Epidermal melanocyte (primary cell): ENCODE measurements at regions not wholly inside any gene's neighbourhood (a gene's known extent, or its start where the extent isn't known, plus 50 kb on each side); places are given as distances from the start of the nearest gene placed in this dataset.
A peak's percentile ranks its signal among the peaks of the same experiment; 100 is the strongest.
"Not testable (repeated sequence)": the region's sequence is repeated elsewhere in the genome, so short reads cannot be mapped to it uniquely, and the experiment has no call there.

Experiments
- DNase-seq: peaks from one replicate; pipeline ENCODE4 v3.0.0; 2011; ENCODE audit warnings: low spot score; ENCODE audit not compliant: insufficient read length

DNA sequence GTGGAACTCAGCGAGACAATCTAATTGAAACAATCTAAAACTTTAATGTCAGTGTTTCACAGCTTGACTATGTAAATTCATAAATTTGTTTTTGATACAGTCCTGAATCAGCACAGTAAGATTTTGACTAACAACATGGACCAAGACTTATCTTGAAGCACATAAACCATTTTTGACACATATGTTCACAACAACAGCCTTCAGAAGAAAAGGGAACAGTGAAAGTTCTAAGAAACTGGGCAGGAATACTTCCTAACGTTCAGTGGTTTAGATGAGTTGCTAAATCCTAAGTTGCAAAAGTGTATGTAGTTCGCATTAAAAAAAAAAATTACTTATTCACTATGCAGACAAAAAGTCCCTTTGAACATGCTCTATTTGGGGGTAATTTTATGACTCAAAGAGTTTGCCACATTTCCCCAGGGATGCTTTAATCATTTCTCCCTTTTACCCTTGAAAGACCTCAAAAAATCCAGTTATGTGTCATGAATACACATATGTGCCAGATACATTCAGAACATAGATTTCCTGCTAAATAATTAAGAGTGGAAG is 120.2 kb downstream of the MRPL39 start:
- DNase-seq, result no peak

DNA sequence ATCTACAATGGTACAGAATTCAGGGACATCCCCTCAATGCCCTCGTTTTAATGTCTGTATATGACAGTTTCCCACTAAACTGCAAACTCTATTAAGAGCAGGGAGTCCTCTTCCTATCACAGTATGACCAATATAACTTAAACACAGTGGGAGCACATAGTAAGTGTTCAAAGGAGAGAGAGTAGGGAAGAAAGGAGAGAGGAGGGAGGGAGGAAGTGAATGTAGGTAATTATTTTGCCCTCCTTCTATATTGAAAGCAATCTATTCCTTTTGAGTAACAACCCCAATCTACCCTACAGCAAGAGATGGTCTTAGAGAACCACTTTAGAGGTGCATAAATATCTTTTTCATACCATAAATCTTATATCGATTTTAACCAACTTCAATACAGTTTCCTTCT is 121.4 kb downstream of the MRPL39 start:
- DNase-seq, result no peak

DNA sequence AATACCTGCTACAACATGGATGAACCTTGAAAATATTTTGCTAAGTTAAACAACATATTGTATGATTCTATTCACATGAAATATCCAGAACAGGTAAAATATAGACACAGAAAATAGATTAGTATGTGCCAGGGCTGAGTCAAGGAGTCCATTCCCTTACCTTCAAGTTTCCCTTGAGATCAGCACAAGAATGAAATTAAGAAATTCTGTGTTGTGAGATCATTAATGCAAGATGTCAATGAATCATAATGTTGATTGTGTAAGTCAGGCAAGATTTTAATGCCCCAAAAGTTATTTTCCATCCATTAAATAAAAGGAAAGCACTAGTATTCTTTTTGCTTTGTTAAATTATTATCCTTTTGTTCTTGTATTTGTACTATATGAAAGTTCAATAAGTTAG is 139.4 kb downstream of the MRPL39 start:
- DNase-seq, result no peak

DNA sequence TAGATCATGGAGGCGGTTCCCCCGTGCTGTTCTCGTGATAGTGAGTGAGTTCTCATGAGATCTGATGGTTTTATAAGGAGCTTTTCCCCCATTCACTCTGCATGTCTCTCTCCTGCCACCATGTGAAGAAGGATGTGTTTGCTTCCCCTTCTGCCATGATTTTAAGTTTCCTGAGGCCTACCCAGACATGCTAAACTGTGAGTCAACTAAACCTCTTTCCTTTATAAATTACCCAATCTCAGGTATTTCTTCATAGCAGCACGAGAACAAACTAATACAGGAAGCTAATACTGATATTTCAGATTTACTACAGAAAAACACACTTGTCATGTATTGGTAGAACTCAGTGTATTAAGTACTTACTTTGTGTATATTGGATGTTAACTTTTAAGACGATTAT is 140.2 kb downstream of the MRPL39 start:
- DNase-seq, result not testable (repeated sequence)

DNA sequence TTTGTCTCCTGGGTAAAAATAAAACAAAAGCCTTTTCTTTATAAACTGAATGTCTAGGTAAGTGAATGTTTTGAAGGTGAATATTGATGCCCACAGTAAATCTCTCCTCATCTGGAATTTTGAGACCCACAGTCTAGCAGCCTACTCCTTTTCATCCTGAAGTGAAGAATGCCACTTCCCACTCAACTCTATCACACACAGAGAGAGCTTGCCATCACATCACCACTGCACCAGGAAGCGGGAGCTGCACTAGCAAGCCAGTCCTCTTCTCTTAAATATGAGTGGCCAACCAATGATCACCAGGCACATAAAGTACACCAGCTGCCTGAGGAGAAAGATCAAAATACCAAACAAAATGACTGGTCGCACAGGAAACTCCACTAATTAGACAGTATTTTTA is 140.8 kb downstream of the MRPL39 start:
- DNase-seq, result no peak

DNA sequence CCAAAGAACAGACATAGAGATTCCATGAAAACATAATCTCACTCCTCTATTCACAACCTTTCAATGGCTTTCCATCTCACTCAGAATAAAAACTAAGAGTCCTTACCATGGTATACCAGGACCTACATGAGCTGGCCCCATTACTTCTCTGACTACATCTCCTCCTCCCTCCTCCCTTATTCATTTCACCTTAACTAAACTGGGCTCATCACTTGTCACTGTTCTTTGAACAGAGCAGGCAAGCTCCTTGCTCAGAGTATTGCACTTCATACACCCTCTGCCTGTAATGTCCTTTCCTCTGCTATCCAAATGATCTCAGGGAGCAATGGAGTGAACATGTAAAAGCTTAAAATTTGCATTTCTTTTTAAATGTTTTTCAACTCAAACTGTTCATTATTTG is 142.0 kb downstream of the MRPL39 start:
- DNase-seq, result no peak

DNA sequence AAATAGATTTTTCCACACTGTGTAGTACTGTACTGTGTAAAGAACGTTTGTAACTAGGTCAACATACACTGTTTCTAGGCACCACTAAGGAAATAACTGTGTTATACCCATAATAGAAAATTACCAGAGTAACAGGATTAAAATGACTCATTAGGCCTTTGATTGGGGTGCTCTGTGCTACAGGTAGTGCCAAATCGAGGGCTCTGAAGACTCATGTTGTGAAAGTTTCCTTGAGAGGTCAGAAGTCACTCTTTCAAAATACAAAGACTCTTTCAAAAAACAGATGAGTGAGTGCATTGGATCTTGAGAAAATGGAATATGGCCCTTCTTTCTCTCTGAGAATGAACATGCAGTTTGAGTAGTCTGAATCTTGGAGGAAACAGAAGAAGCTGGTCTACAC is 143.0 kb downstream of the MRPL39 start:
- no peak for DNase-seq

DNA sequence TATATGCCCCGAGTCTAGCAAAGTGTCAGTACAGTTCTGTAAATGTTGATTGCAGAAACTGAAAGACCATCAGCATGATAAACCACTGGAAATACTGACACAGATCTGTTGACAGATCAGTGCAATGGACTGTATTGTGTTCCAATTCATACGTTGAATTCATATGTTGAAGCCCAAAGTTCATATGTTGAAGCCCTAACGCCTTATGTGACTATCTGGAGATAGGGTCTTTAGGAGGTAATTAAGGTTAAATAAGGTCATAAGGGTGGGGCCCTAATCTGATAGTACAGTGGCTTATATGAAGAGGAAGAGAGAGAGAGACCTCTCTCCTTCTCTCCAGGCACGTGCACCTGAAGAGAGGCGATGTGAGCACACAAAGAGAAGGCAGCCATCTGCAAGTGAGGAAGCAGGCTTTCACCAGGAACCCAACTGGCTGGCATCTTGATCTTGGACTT is 144.7 kb downstream of the MRPL39 start:
- DNase-seq, result no peak

DNA sequence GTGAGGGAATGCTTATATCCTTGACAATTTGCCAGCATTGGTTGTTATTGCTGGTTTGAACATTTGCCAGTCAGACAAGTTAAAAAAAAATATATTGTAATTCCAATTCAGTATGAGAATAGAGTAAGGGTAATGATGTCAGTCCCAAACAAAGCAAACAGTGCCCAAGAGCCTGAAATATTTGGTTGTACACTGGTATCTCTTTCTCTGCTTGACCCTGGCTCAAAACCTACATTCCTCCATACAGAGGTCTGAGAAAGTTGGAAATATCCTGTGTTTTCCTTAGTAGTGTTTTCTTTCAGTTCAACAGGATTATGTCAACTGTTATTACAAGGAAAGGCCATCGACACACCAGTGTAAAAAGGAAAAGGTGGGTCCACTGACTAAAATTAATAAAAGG is 145.6 kb downstream of the MRPL39 start:
- no peak for DNase-seq

DNA sequence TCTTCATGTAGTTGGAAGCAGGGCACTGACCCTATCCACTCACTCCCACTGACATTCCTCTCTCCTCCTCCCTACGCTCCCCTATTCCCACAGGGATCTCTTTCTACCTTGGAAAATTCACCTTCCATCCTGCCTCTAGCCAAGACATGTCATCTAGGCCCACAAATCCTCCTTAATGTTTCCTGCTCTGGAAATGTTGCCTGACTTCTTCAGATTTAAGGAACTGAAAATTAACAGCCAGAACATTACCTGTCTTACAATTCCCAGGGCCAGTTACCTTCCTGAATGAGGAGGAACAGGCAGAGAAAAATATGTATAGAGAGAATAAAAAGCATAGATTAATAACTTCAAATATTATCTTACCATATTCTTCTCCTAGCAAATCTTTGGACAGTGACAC is 147.3 kb downstream of the MRPL39 start:
- DNase-seq, result no peak

DNA sequence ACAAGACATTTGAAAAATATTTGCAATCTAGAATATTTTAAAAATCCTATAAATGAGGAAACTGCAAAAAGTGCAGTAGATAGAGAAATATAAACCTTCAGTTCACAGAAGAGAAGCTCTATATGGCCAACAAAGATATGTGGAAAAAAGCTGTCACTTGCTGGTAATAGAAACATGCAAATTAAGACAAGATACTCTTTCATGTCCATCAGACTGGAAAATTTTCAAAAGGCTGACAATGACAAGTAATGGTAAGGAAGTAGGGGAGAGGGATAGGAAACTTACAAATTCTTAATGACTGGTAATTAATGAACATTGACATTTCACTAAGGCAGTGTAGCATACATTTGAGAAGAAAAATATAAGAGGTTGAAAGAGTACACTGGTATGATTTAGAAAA is 147.9 kb downstream of the MRPL39 start:
- DNase-seq, result no peak

DNA sequence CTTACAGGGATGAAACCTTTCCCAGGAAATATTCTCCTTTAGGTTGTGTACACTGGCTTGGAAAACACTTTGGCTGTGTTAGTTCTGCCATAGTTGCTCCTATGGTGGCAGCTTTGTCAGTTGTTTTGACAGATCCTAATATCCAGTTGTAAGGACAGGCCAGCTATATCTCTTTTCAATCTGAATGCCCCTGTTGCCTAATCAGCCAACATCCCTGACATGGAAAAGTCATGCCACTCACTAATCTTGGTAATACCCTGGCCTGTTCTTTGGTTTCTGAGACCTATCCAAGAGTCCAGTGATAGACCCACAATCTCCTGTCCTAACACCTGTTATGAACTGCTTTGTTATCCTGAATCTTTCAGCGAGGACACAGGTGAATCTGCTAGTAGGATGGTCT is 148.8 kb downstream of the MRPL39 start:
- no peak for DNase-seq

DNA sequence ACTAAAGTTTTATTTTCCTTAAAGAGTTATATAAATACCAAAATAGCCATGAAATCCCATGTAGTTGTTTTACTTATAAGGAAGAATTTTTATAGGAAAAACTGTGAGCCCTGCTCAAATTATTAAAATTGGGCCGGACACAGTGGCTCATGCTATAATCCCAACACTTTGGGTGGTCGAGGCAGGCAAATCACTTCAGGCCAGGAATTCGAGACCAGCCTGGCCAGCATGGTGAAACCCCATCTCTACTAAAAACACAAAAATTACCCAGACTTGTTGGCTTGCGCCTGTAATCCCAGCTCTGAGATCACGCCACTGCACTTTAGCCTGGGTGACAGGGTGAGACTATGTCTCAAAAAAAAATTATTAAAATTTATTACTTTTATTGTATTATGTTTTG is 149.3 kb downstream of the MRPL39 start:
- no peak for DNase-seq

DNA sequence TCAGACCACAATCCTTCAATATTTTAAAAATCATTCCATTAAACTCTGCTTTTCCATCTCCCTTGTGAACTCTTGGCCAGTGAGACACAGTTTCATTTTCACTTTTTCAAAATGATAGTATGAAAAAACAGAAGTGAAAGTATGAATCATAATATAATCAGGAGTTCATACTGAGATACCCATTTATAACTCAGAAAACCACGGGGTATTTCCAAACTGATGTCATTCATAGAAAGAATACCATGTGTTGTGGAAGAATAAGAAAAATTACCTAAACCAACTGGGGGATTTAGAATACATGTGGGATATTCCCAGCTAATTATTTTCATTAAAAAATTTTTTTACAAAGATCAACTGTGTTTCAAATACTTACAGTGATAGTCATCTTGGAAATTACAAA is 149.9 kb downstream of the MRPL39 start:
- DNase-seq, result peak; percentile 52

DNA sequence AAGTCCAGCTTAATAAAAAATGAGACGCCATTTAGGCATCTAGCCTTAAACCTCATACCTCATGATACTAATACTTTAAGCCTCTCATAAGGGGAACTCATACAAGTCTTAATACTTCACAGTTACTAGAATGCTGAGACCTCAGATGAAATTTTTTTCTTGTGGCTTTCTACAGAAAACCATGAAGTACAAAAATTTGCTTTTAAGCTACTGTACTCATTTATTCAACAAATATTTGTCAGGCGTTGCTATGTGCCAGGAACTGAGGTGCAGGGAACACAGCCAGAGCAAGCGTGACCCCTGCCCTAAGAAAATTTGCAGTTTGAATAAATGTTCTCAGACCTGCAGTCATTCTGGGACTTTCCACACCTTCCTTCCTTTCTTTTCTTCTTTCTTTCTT is 150.6 kb downstream of the MRPL39 start:
- no peak for DNase-seq

DNA sequence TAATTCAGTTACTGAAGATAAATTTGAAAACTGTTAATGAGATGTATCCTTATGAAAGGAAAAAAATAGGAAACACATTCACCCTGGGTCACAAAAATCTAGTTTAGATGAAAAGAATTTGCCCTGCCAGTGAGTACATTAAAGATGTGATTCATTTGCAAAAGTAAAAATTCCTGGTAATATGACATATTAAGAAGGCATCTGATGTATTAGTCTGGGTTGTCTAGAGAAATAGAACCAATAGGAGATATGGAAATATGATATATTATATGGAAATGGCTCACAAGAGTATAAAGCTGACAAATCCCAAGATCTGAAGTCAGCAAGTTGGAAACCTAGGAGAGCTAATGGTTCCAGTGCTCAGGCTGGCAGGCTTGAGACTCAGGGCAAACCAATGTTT is 153.8 kb downstream of the MRPL39 start:
- no peak for DNase-seq

DNA sequence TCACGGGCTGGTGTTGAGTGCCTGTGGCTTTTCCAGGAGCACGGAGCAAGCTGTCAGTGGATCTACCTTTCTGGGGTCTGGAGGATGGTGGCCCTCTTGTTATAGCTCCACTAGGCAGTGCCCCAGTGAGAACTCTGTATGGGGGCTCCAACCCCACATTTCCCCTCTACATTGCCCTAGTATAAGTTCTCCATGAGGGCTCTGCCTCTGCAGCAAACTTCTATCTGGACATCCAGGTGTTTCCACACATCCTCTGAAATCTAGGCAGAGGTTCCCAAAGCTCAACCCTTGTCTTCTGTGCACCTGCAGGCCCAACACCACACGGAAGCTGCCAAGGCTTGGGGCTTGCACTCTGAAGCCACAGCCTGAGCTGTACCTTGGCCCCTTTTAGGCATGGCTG is 157.3 kb downstream of the MRPL39 start:
- no peak for DNase-seq

DNA sequence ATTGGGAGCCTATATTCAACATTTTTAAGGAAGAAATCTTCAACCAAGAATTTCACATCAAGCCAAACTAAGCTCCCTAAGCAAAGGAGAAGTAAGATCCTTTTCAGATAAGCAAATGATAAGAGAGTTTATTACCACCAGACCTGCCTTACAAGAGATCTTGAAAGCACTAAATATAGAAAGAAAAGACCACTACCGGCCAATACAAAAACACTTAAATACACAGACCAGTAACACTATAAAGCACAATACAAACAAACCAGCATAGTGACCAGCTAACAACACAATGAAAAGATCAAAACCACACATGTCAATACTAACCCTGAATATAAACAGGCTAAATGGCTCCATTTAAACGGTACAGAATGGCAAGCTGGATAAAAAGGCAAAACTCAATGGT is 165.4 kb downstream of the MRPL39 start:
- DNase-seq, result no peak

DNA sequence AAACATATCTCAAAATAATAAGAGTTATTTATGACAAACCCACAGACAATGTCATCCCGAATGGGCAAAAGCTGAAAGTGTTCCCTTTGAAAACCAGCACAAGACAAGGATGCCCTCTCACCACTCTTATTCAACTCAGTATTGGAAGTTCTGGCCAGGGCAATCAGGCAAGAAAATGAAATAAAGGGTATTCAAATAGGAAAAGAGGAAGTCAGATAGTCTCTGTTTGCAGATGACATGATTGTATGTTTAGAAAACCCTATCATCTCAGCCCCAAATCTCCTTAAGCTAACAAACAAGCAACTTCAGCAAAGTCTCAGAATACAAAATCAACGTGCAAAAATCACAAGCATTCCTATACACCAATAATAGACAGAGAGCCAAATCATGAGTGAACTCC is 169.8 kb downstream of the MRPL39 start:
- DNase-seq, result not testable (repeated sequence)

DNA sequence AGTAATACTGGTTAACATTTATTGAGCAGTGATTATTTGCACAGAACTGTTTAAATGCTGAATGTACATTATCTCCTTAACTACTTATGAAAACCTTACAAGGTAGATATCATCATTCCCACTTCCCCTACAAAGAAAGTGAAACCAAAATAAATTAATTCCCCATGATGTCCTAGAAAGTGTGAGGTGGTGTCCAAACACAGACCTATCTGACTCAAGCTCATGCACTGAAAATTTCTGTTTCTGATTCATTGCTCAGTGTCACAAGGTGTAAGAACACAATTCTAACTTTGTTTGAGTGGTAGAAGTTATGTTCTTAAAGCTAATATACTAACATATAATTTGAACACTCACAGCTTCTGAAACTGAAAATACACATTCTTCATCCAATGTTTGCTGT is 178.7 kb downstream of the MRPL39 start:
- no peak for DNase-seq

DNA sequence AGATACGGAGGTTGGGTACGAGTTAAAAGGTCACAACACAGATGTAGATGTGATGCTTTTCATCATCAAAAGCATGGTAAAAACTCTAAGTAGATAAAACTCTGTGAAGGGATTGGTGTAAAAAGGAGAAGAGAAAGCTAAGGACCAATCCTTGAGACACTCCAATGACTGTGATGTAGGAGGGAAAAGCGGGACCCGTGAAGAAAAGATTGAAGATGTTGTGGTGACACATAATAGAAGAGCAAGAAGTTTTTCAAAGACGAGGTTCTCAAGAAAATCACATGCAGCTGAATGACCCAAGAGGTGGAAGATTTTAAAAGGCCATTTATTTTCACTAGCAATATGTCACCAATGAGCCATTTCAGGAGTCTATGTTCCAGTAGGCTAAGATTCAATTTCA is 179.5 kb downstream of the MRPL39 start:
- DNase-seq, result no peak

DNA sequence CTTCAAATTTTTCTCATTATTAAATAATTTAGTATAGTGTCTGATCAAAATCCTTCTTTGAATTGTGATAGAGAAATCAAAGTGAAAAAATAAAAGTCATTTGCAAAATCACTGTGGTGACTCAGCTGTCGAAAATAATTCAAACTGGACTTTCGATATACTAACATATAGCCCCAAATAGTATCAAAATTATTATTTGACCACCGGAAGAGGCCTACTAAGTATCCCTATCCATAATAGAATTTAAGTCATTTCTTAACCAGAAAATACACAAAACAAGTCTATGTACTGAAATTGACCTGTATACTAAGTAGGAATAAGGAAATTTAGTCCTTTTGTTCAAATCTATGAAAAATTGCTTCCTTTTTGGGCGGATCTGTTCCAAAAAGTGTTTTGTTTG is 180.7 kb downstream of the MRPL39 start:
- DNase-seq, result no peak

DNA sequence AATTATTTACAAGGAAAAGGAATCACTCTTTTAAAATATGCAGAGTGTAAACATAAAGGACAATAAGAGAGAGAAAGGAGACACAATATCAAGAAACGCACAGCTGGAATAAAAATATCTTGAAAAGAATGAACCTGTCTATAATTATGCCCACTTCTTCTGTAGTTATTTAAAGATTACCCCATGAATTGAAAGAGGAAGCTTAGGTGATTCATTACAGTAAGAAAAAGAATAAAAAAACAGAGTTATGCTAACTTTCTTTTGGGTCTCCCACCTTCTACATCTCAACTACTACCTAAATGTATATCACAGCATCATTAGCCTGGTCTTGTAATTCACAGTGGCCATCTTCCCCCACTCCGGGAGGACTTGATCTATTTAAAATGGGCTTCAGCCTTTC is 182.1 kb downstream of the MRPL39 start:
- no peak for DNase-seq

DNA sequence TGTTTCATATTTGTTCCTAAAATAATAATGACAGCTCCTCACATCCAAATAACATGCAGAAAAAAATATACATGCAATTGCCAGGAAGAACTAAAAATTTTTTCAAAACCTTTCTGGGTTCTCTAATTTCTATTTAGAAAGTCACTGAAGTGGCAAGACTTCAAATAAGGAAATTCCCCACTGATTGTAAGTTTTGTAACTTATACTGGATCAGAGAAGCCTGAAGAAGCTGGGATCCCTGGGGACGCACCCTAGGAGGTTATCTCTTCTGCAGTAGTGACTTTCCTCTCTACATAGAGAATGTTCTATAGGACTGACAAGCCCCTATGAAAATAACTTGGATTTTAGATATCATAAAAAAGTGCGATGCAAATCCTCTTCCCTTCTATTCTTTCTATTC is 182.6 kb downstream of the MRPL39 start:
- DNase-seq, result no peak
